IMR-90 (cell line): ENCODE measurements at regions not wholly inside any gene's neighbourhood (a gene's known extent, or its start where the extent isn't known, plus 50 kb on each side); places are given as distances from the start of the nearest gene placed in this dataset.

Experiments used
- BHLHE40 ChIP-seq: fragments of 150-350 bp; IDR thresholded peaks from 2 replicates; pipeline ENCODE4 v1.6.1; 2016; ENCODE audit warnings: mild to moderate bottlenecking, low read depth, low read length
- CEBPB ChIP-seq: IDR thresholded peaks from 2 replicates; pipeline ENCODE4 v1.6.1; 2012; ENCODE audit warnings: low read depth, low read length, improper control_type of control experiment
- CHD1 ChIP-seq: IDR thresholded peaks from 2 replicates; pipeline ENCODE4 v1.6.1; 2012; ENCODE audit warnings: low read depth, low read length, improper control_type of control experiment
- ELK1 ChIP-seq: fragments of 150-350 bp; IDR thresholded peaks from 2 replicates; pipeline ENCODE4 v1.6.1; 2016; ENCODE audit warnings: low read depth, mild to moderate bottlenecking, low read length, moderate library complexity, borderline replicate concordance
- FOS ChIP-seq: fragments of 150-350 bp; IDR thresholded peaks from 2 replicates; pipeline ENCODE4 v1.6.1; 2016; ENCODE audit warnings: low read depth, low read length
- MAFK ChIP-seq: IDR thresholded peaks from 2 replicates; pipeline ENCODE4 v1.6.1; 2012; ENCODE audit warnings: low read depth, low read length, improper control_type of control experiment
- NFE2L2 ChIP-seq: fragments of 150-350 bp; IDR thresholded peaks from 2 replicates; pipeline ENCODE4 v1.6.1; 2016; ENCODE audit warnings: low read depth, mild to moderate bottlenecking, low read length
- POLR2A ChIP-seq: IDR thresholded peaks from 2 replicates; pipeline ENCODE4 v1.6.1; 2012; ENCODE audit warnings: mild to moderate bottlenecking, low read depth, low read length
- RAD21 ChIP-seq: IDR thresholded peaks from 2 replicates; pipeline ENCODE4 v1.6.1; 2012; ENCODE audit warnings: low read length, improper control_type of control experiment
- RFX5 ChIP-seq: IDR thresholded peaks from 2 replicates; pipeline ENCODE4 v1.8.0; 2012; ENCODE audit warnings: low read depth, mild to moderate bottlenecking, low read length, moderate library complexity
- SMC3 ChIP-seq: fragments of 150-350 bp; IDR thresholded peaks from 2 replicates; pipeline ENCODE4 v1.6.1; 2016; ENCODE audit warnings: low read depth, mild to moderate bottlenecking, antibody characterized with exemption, low read length, moderate library complexity
- TF ChIP-seq, protein P1 (sequence below): conservative IDR thresholded peaks from 2 replicates; pipeline ENCODE4 v1.5.1; 2012; ENCODE audit warnings: mild to moderate bottlenecking, low read depth, low read length, improper control_type of control experiment

DNA sequence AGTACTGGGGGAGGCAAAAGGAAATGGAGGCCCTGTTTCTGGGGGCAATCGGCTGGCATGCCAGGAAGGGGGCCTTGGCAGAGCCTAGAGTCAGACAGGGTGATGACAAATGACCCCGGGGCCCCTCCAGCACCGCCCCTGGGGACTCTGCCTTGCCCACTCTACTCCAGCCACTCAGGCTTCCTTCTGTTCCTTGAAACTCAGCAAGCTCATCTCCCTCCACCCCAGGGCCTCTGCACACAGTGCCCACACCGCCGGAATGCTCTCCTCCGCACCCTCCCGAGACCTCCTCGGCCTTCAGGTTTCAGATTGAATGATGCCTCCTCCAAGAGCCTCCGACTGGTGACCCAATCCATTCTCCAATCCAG is 122.5 kb upstream of the ZBTB40 start:
- TF ChIP-seq, protein P1, sequence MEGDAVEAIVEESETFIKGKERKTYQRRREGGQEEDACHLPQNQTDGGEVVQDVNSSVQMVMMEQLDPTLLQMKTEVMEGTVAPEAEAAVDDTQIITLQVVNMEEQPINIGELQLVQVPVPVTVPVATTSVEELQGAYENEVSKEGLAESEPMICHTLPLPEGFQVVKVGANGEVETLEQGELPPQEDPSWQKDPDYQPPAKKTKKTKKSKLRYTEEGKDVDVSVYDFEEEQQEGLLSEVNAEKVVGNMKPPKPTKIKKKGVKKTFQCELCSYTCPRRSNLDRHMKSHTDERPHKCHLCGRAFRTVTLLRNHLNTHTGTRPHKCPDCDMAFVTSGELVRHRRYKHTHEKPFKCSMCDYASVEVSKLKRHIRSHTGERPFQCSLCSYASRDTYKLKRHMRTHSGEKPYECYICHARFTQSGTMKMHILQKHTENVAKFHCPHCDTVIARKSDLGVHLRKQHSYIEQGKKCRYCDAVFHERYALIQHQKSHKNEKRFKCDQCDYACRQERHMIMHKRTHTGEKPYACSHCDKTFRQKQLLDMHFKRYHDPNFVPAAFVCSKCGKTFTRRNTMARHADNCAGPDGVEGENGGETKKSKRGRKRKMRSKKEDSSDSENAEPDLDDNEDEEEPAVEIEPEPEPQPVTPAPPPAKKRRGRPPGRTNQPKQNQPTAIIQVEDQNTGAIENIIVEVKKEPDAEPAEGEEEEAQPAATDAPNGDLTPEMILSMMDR: no peak
- TF ChIP-seq ELK1: no peak
- TF ChIP-seq FOS: no peak
- no peak for TF ChIP-seq NFE2L2
- TF ChIP-seq POLR2A: no peak
- no peak for TF ChIP-seq RAD21
- TF ChIP-seq MAFK: no peak
- TF ChIP-seq CHD1: no peak
- TF ChIP-seq RFX5: no peak
- TF ChIP-seq CEBPB: no peak
- TF ChIP-seq BHLHE40: no peak
- TF ChIP-seq SMC3: no peak
